WI38 (cell line): ENCODE measurements at regions not wholly inside any gene's neighbourhood (a gene's known extent, or its start where the extent isn't known, plus 50 kb on each side); places are given as distances from the start of the nearest gene placed in this dataset.

ENCODE experiments used
- H3K4me3 ChIP-seq: 2 replicates; pipeline ENCODE4 v1.5.1; 2011; ENCODE audit warnings: low read depth, mild to moderate bottlenecking, control low read depth, low read length
- CTCF ChIP-seq: IDR thresholded peaks from 2 replicates; pipeline ENCODE4 v1.5.1; 2012; ENCODE audit warnings: low read depth, mild to moderate bottlenecking, control low read depth, low read length

- TF ChIP-seq CTCF, result no peak
- no peak overlapping the region for H3K4me3 ChIP-seq
Measured at GRCh38 chr13:91097269-91097668, 250.2 kb upstream of the MIR17HG start.

- no peak overlapping the region for H3K4me3 ChIP-seq
- no peak for TF ChIP-seq CTCF
Measured at GRCh38 chr13:91099877-91100276, 247.6 kb upstream of the MIR17HG start.

GRCh38 chr13:91100944-91101343 lies 246.5 kb upstream of the MIR17HG start:
- no peak overlapping the region for H3K4me3 ChIP-seq
- no peak for TF ChIP-seq CTCF

- no peak for TF ChIP-seq CTCF
- no peak overlapping the region for H3K4me3 ChIP-seq
Measured at GRCh38 chr13:91101381-91101780, 246.1 kb upstream of the MIR17HG start.

- H3K4me3 ChIP-seq, result no peak overlapping the region
- TF ChIP-seq CTCF, result no peak
Measured at GRCh38 chr13:91105270-91105669, 242.2 kb upstream of the MIR17HG start.

GRCh38 chr13:91106565-91106964 lies 240.9 kb upstream of the MIR17HG start:
- no peak for TF ChIP-seq CTCF
- no peak overlapping the region for H3K4me3 ChIP-seq

GRCh38 chr13:91108315-91108714 lies 239.2 kb upstream of the MIR17HG start:
- H3K4me3 ChIP-seq, result no peak overlapping the region
- no peak for TF ChIP-seq CTCF
